ENCODE measurements at regions not wholly inside any gene's neighbourhood (a gene's known extent, or its start where the extent isn't known, plus 50 kb on each side); places are given as distances from the start of the nearest gene placed in this dataset.

DNA sequence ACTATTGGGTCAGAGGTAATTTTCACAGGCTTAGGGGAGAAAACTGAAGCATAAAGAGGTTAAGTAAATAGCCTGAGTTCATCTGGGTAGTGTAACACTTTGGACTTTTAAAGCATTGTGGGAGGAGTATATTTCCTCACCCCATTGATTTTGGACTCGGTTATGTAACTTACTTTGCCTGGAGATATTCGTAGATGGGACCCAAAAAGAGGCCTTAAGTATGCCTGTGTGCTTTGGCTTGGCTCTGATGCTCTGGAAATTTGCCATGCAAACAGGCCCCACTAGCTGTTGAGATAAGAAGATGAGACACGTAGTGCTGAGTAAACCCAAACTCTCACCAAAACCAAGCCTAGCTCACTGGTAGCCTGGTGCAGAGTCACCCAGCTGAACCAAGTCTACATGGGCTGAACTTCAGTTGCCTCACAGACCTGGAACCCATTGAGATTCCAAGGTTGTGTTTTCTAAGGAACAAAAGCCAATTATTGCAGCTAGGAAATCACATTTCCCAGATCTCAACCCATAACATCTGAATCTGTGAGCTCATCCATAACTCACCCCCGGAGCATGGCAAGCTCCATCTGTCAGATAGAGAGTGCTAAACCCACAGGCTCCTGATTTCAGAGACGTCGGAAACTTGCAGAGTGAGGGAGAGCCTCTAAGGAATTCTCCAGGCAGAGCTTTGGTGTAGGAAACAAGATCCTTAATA, 536.0 kb upstream of the C16orf82 start:
- no TSS peak for BruUV-seq (replicated peaks)
- DNase-seq (ENCODE audit: low spot score) = no peak
- intact Hi-C loops (cut with micrococcal nuclease; ENCODE audit: unreplicated experiment) = no loop called here
- no peaks in the 10 kb centered on the region for H3K36me3 ChIP-seq (ENCODE audit: insufficient read depth, low read length)
- no peaks in the 10 kb centered on the region for H3K9me3 ChIP-seq (ENCODE audit: low read length)
- POLR2A ChIA-PET = interaction anchor here (0.9 kb wide), 1 partner anchor 12 kb away, joined by 3 read pairs; no protein-coding TSS in a partner anchor
- CTCF ChIA-PET (ENCODE audit: unreplicated experiment) = no interaction called here
- H3K4me1 ChIP-seq (ENCODE audit: insufficient read depth, low read length, poor library complexity, severe bottlenecking) = no peaks in the 10 kb centered on the region
- H3K4me2 ChIP-seq (ENCODE audit: low read length) = no peak overlapping the region
- H3K9me2 ChIP-seq (ENCODE audit: insufficient read depth, low read length) = no peaks in the 10 kb centered on the region
- TF ChIP-seq CTCF (conservative IDR thresholded peaks at IDR 0.05; ENCODE audit: low read length) = no peak
- TF ChIP-seq EZH2phosphoT487 (IDR thresholded peaks at IDR 0.05; ENCODE audit: borderline replicate concordance, low read depth, low read length) = no peak
- no peaks in the 10 kb centered on the region for H4K20me1 ChIP-seq (ENCODE audit: insufficient read depth, low read length)
- H3K4me3 ChIP-seq (ENCODE audit: low read depth, low read length, poor library complexity, severe bottlenecking) = no peak overlapping the region
- no peak overlapping the region for H3K27ac ChIP-seq (ENCODE audit: low read depth, low read length, poor library complexity, severe bottlenecking)
- H3K79me2 ChIP-seq (ENCODE audit: insufficient read depth, low read depth, low read length) = no peaks in the 10 kb centered on the region
- no peak overlapping the region for H2AFZ ChIP-seq (ENCODE audit: low read length)

- Histone ChIP-seq H3K9me2 (ENCODE audit: insufficient read depth, low read length) (no peaks in the 10 kb centered on the region), H3K79me2 (ENCODE audit: insufficient read depth, low read depth, low read length) (no peaks in the 10 kb centered on the region), H3K9me3 (ENCODE audit: low read length) (no peaks in the 10 kb centered on the region), H3K4me3 (ENCODE audit: low read depth, low read length, poor library complexity, severe bottlenecking) (no peak overlapping the region), H3K4me1 (ENCODE audit: insufficient read depth, low read length, poor library complexity, severe bottlenecking) (no peaks in the 10 kb centered on the region), H2AFZ (ENCODE audit: low read length) (no peak overlapping the region), H3K4me2 (ENCODE audit: low read length) (no peak overlapping the region), H3K27ac (ENCODE audit: low read depth, low read length, poor library complexity, severe bottlenecking) (no peak overlapping the region), H3K36me3 (ENCODE audit: insufficient read depth, low read length) (no peaks in the 10 kb centered on the region), H4K20me1 (ENCODE audit: insufficient read depth, low read length) (no peaks in the 10 kb centered on the region)
- DNase-seq (ENCODE audit: low spot score) = no peak
- BruUV-seq (replicated peaks) = no TSS peak
- ChIA-PET CTCF (ENCODE audit: unreplicated experiment) (no interaction called here), POLR2A (interaction anchor here (0.9 kb wide), 1 partner anchor 13 kb away, joined by 3 read pairs; no protein-coding TSS in a partner anchor)
- intact Hi-C loops (cut with micrococcal nuclease; ENCODE audit: unreplicated experiment) = no loop called here
- no peak for TF ChIP-seq EZH2phosphoT487 (IDR thresholded peaks at IDR 0.05; ENCODE audit: borderline replicate concordance, low read depth, low read length)
- no peak for TF ChIP-seq CTCF (conservative IDR thresholded peaks at IDR 0.05; ENCODE audit: low read length)
Observed at GRCh38 chr16:26531290-26531730, 535.4 kb upstream of the C16orf82 start.

DNA sequence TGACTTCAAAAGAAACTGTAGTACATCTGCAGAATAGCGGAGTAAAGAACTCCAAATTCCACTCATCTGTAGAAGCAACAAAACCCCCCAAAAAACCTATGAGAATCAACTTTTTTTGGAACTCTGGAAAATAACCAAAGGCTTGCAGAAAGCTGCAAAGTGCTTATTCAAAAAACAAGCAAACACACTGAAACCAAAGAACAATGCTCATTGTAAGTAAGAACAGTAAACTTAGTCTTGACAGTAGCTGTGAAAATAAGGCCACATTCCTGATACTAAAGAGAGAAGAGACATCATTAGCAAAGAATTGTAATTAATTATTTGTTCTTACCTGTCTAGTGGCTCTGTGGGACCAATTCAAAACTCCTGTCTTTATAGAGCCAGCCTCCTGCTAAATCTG, 534.3 kb upstream of the C16orf82 start:
- Histone ChIP-seq H3K79me2 (ENCODE audit: insufficient read depth, low read depth, low read length) (no peaks in the 10 kb centered on the region), H3K36me3 (ENCODE audit: insufficient read depth, low read length) (no peaks in the 10 kb centered on the region), H3K4me2 (ENCODE audit: low read length) (no peak overlapping the region), H3K4me1 (ENCODE audit: insufficient read depth, low read length, poor library complexity, severe bottlenecking) (no peaks in the 10 kb centered on the region), H3K9me2 (ENCODE audit: insufficient read depth, low read length) (no peaks in the 10 kb centered on the region), H3K4me3 (ENCODE audit: low read depth, low read length, poor library complexity, severe bottlenecking) (no peak overlapping the region), H3K9me3 (ENCODE audit: low read length) (no peaks in the 10 kb centered on the region), H4K20me1 (ENCODE audit: insufficient read depth, low read length) (no peaks in the 10 kb centered on the region), H3K27ac (ENCODE audit: low read depth, low read length, poor library complexity, severe bottlenecking) (no peak overlapping the region), H2AFZ (ENCODE audit: low read length) (no peak overlapping the region)
- no peak for DNase-seq (ENCODE audit: low spot score)
- TF ChIP-seq CTCF (conservative IDR thresholded peaks at IDR 0.05; ENCODE audit: low read length) (no peak), EZH2phosphoT487 (IDR thresholded peaks at IDR 0.05; ENCODE audit: borderline replicate concordance, low read depth, low read length) (no peak)
- intact Hi-C loops (cut with micrococcal nuclease; ENCODE audit: unreplicated experiment) = no loop called here
- CTCF ChIA-PET (ENCODE audit: unreplicated experiment) = no interaction called here
- no TSS peak for BruUV-seq (replicated peaks)
- POLR2A ChIA-PET = no interaction called here
